GM12878 (cell line): ENCODE measurements at regions not wholly inside any gene's neighbourhood (a gene's known extent, or its start where the extent isn't known, plus 50 kb on each side); places are given as distances from the start of the nearest gene placed in this dataset.

Source experiments
- ATAC-seq: fragments of 200-7000 bp; cut with Tn5 transposase; 3 replicates; pipeline ENCODE4 v1.9.1; 2020; ENCODE audit warnings: mild to moderate bottlenecking, moderate library complexity
- BruUV-seq: library from RNA; stranded (reverse); fragments of 400-500 nt; replicated peaks from 2 replicates; lab custom pipeline; 2021; lab: Mats Ljungman, UMichigan
- CTCF ChIA-PET: fragments of 300-600 bp; sonication (Branson Sonifier 250); formaldehyde crosslinking; extraction: SDS; loops from one replicate; lab custom pipeline; 2021; ENCODE audit warnings: inconsistent platforms; lab: Yijun Ruan, JAX
- POLR2A ChIA-PET: fragments of 350-600 bp; formaldehyde crosslinking; extraction: SDS; loops from one replicate; lab custom pipeline; 2021; ENCODE audit warnings: inconsistent platforms; lab: Charles Lee
- RAD21 ChIA-PET: fragments of 300-600 bp; sonication (Branson Sonifier 250); formaldehyde crosslinking; loops from one replicate; lab custom pipeline; 2023; ENCODE audit warnings: antibody characterized with exemption; ENCODE audit not compliant: unreplicated experiment; lab: Charles Lee
- SMC1A ChIA-PET: fragments of 300-600 bp; sonication (Branson Sonifier 250); formaldehyde crosslinking; loops from one replicate; lab custom pipeline; 2023; ENCODE audit not compliant: unreplicated experiment, uncharacterized antibody; lab: Charles Lee
- DNase-seq: peaks from one replicate; pipeline ENCODE4 v3.0.0-alpha.2; 2011; ENCODE audit warnings: low read depth, low spot score
- FAIRE-seq: peaks from 3 replicates; lab custom pipeline; 2011; peaks lifted over from hg19 to GRCh38; lab: Jason Lieb, UNC
- H2AFZ ChIP-seq: 2 replicates; pipeline ENCODE4 v1.6.0; 2011; ENCODE audit warnings: low read depth, low read length, control low read depth; ENCODE audit not compliant: control insufficient read depth
- H3K27ac ChIP-seq: 2 replicates; pipeline ENCODE4 v1.5.1; 2011; ENCODE audit warnings: control low read depth; ENCODE audit not compliant: control insufficient read depth, insufficient read depth
- H3K27me3 ChIP-seq, 2 experiments: replicated peaks in 1 of 2; 2 replicates each; pipeline versions ENCODE4 v1.6.0 to v1.6.1; 2011; ENCODE audit warnings: low read length in 1 of 2; ENCODE audit not compliant: control insufficient read depth in 2 of 2, insufficient read depth in 2 of 2
- H3K36me3 ChIP-seq, 2 experiments: 2 replicates each; pipeline ENCODE4 v1.5.1; 2011; ENCODE audit warnings: low read length in 1 of 2; ENCODE audit not compliant: control insufficient read depth in 2 of 2, insufficient read depth in 2 of 2
- H3K4me1 ChIP-seq: 2 replicates; pipeline ENCODE4 v1.6.1; 2011; ENCODE audit warnings: mild to moderate bottlenecking, low read length, moderate library complexity, mixed read lengths; ENCODE audit not compliant: control insufficient read depth, insufficient read depth
- H3K4me2 ChIP-seq: 2 replicates; pipeline ENCODE4 v1.6.0; 2011; ENCODE audit warnings: control low read depth; ENCODE audit not compliant: control insufficient read depth, insufficient read depth
- H3K4me3 ChIP-seq: fragments of 200-600 bp; sonication (generic); 2 replicates; pipeline ENCODE4 v1.5.1; 2016
- H3K79me2 ChIP-seq: 2 replicates; pipeline ENCODE4 v1.6.0; 2011; ENCODE audit warnings: low read length; ENCODE audit not compliant: control insufficient read depth, insufficient read depth
- H3K9ac ChIP-seq: 2 replicates; pipeline ENCODE4 v1.8.0; 2011; ENCODE audit warnings: low read length, control low read depth, mixed read lengths; ENCODE audit not compliant: control insufficient read depth, insufficient read depth
- H3K9me3 ChIP-seq: replicated peaks from 3 replicates; pipeline ENCODE4 v1.5.1; 2011; ENCODE audit warnings: mild to moderate bottlenecking, low read length; ENCODE audit not compliant: control insufficient read depth, insufficient read depth
- H4K20me1 ChIP-seq: 2 replicates; pipeline ENCODE4 v1.6.0; 2011; ENCODE audit not compliant: control insufficient read depth, insufficient read depth
- CHD2 ChIP-seq: IDR thresholded peaks from 2 replicates; pipeline ENCODE4 v1.6.1; 2011; ENCODE audit warnings: low read depth, low read length, improper control_type of control experiment, borderline replicate concordance
- IKZF1 ChIP-seq: fragments of 450-650 bp; conservative IDR thresholded peaks from 2 replicates; pipeline ENCODE4 v1.6.1; 2017; ENCODE audit warnings: antibody characterized with exemption, mild to moderate bottlenecking
- KDM1A ChIP-seq: fragments of 200-600 bp; sonication (generic); IDR thresholded peaks from 2 replicates; pipeline ENCODE4 v1.6.1; 2016; ENCODE audit warnings: borderline replicate concordance
- MAX ChIP-seq: IDR thresholded peaks from 2 replicates; pipeline ENCODE4 v1.6.1; 2012; ENCODE audit warnings: low read depth, low read length, improper control_type of control experiment
- NBN ChIP-seq: fragments of 450-650 bp; IDR thresholded peaks from 2 replicates; pipeline ENCODE4 v1.6.1; 2016
- NFYA ChIP-seq: IDR thresholded peaks from 2 replicates; pipeline ENCODE4 v1.6.1; 2011; ENCODE audit warnings: low read depth, mild to moderate bottlenecking, low read length, improper control_type of control experiment, borderline replicate concordance
- RBBP5 ChIP-seq: fragments of 200-600 bp; sonication (generic); conservative IDR thresholded peaks from 2 replicates; pipeline ENCODE4 v1.6.1; 2016
- SMC3 ChIP-seq: IDR thresholded peaks from 2 replicates; pipeline ENCODE4 v1.6.1; 2011; ENCODE audit warnings: low read length, improper control_type of control experiment, borderline replicate concordance
- SREBF2 ChIP-seq: IDR thresholded peaks from 2 replicates; pipeline ENCODE4 v1.6.1; 2012; ENCODE audit warnings: mild to moderate bottlenecking, low read length
- SUPT20H ChIP-seq: IDR thresholded peaks from 2 replicates; pipeline ENCODE4 v1.6.1; 2011; ENCODE audit warnings: low read depth, mild to moderate bottlenecking, low read length, moderate library complexity, borderline replicate concordance; ENCODE audit not compliant: control insufficient read depth
- USF2 ChIP-seq: IDR thresholded peaks from 2 replicates; pipeline ENCODE4 v1.6.1; 2011; ENCODE audit warnings: low read depth, low read length, improper control_type of control experiment, borderline replicate concordance
- ZBTB11 ChIP-seq: fragments of 450-650 bp; formaldehyde crosslinking; IDR thresholded peaks from 2 replicates; pipeline ENCODE4 v1.5.0; 2022; ENCODE audit warnings: mild to moderate bottlenecking, missing genetic modification characterization
- ZNF24 ChIP-seq: fragments of 450-650 bp; IDR thresholded peaks from 2 replicates; pipeline ENCODE4 v1.6.1; 2017; ENCODE audit warnings: antibody characterized with exemption, mild to moderate bottlenecking
- WGBS: methylation state at CpG from one replicate; pipeline ENCODE4 v1.1.6; 2016; ENCODE audit warnings: low lambda C conversion rate; ENCODE audit not compliant: insufficient replicate concordance, insufficient coverage; ENCODE audit errors: missing lambda C conversion rate; 5-methylcytosine and 5-hydroxymethylcytosine counted together
- in situ Hi-C: fragments of 300-500 bp; cut with MboI; formaldehyde crosslinking; loops from 9 replicates; pipeline ENCODE4 v1.14.3; 2018; ENCODE audit warnings: mixed read lengths
- intact Hi-C: fragments of 100-400 bp; cut with micrococcal nuclease; formaldehyde crosslinking; loops from one replicate; pipeline ENCODE4 v1.14.2; 2022; ENCODE audit not compliant: unreplicated experiment

- ChIA-PET POLR2A (no interaction called here), SMC1A (interaction anchor here (0.7 to 2.0 kb wide), 3 partner anchors 16 to 560 kb away, joined by 3 to 7 read pairs (median 3); no protein-coding TSS in a partner anchor), RAD21 (interaction anchor here (3.0 kb wide), 1 partner anchor 267 kb away, joined by 13 read pairs; no protein-coding TSS in a partner anchor)
- BruUV-seq: no TSS peak
- WGBS: 13% methylated on average over 3 of the region's 3 CpGs
- DNase-seq: no peak
- FAIRE-seq: no peak
- Histone ChIP-seq H3K9me3 (no peaks in the 10 kb centered on the region), H3K9ac (no peak overlapping the region), H3K27me3 (no peaks in the 10 kb centered on the region), H3K4me2 (no peak overlapping the region), H3K4me1 (no peaks in the 10 kb centered on the region)
- in situ Hi-C loops: no loop called here
- no peak for TF ChIP-seq ZBTB11
- TF ChIP-seq NBN: no peak
- no peak for TF ChIP-seq MAX
- TF ChIP-seq NFYA: no peak
- TF ChIP-seq KDM1A: no peak
- TF ChIP-seq USF2: no peak
- TF ChIP-seq RBBP5: no peak
- TF ChIP-seq SMC3: no peak
- no peak for TF ChIP-seq IKZF1
- TF ChIP-seq SUPT20H: no peak
- no peak for TF ChIP-seq CHD2
- no peak for TF ChIP-seq SREBF2
- TF ChIP-seq ZNF24: no peak
- TF ChIP-seq, all 136 proteins: peak for 0
- Histone ChIP-seq H3K4me3 (no peak overlapping the region), H3K36me3 (no peaks in the 10 kb centered on the region), H2AFZ (no peak overlapping the region), H3K79me2 (no peaks in the 10 kb centered on the region), H4K20me1 (no peaks in the 10 kb centered on the region; the same call in 1 of the 2 replicates), H3K27ac (no peak overlapping the region)
- CTCF ChIA-PET: interaction anchor here (0.8 to 3.6 kb wide), 9 partner anchors 10 to 342 kb away, joined by 3 to 22 read pairs (median 5); no protein-coding TSS in a partner anchor
- no peak for ATAC-seq
- intact Hi-C loops: loop anchor here (10.0 kb wide), 1 partner anchor 198 kb away; no protein-coding TSS in a partner anchor
These were observed 291.1 kb upstream of the ROPN1 start for GRCh38 chr3:124282751-124283651.
